GM21576 (cell line): ENCODE measurements at regions not wholly inside any gene's neighbourhood (a gene's known extent, or its start where the extent isn't known, plus 50 kb on each side); places are given as distances from the start of the nearest gene placed in this dataset.
"Not testable (repeated sequence)": the region's sequence is repeated elsewhere in the genome, so short reads cannot be mapped to it uniquely, and the experiment has no call there.

Experiments
- ATAC-seq: cut with Tn5 transposase; IDR thresholded peaks from one replicate; pipeline ENCODE4 v1.9.1; 2021; ENCODE audit warnings: mild to moderate bottlenecking, moderate library complexity; ENCODE audit not compliant: unreplicated experiment

DNA sequence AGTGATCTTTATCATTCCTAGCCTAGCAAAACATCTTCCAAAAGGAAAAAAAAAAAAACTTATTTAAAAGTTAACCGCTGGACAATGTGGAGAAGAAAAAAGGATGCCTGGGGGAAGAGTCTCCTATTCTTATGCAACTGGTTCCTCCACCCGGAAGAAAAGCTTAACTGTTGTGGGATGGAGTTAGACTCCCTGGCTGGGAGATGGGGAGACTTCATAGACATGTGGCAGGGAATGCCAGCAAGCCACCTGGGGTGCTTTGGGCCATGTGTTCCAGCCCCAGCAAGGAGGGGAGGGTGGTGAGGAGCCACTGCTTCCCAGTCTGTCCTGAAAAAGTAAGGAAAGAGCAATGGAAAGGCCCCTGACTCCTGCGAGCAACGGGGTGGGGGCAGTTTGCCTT, 119.4 kb upstream of the SPIN4 start:
- no peak for ATAC-seq

- ATAC-seq: no peak
These were observed 115.6 kb upstream of the SPIN4 start for GRCh38 chrX:63466690-63467089.

DNA sequence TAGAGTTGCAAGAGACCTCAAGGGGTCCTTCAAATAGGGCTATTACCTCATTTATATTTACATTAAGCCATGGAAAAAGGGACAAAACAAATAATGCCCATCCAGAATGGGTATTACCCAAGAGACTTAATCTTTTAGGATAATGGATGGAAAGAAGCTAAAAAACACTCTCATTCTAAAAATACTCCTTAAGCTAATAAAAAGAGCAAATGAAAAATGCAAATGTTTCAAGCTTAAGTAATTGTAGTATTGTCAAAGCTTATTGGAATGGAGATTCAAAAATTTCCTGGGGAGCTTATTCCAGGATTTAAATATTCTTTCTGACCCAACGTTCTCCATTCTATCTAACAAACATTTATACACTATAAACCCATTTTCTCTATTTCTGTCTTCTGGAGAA, 107.8 kb upstream of the SPIN4 start:
- ATAC-seq: no peak

- no peak for ATAC-seq
These were observed 102.4 kb upstream of the SPIN4 start for GRCh38 chrX:63453571-63453970.

- ATAC-seq: no peak
These were observed 90.6 kb upstream of the SPIN4 start for GRCh38 chrX:63441717-63442116.

DNA sequence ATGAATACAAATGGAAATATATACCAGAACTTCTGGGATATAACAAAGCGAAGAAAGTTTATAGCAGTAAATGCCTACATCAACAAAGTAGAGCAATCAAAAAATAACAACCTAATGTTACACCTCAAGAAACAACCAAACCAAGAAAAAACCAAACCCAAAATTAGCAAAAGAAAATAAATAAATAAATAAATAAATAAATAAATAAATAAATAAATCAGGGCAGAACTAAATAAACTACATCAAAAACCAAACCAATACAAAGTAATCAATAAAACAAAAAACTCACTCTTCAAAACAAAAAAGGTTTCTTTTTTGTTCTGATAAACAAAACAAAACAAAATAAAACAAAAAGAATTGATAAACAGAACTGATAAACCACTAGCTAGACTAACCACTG, 88.4 kb upstream of the SPIN4 start:
- no peak for ATAC-seq

GRCh38 chrX:63436865-63437264, 85.7 kb upstream of the SPIN4 start:
- no peak for ATAC-seq

DNA sequence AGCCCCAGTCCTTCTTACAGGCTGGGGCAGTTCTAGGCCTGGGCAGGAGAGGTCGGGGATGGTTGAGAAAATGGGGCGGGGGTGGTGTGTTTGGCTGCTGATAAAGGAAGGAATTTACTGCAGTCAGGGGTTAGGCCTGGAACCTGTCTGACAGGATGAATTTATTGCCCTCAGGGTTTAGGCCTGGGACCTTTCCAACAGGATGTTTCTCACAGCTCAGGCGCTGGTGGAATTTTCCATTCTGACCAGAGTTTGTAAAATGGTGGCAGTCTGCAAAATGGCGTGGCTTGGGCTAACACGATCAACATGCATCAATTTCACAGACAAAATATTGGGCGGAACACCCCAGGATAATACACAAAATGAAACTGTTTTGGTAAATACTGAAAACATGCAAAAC, 83.5 kb upstream of the SPIN4 start:
- no peak for ATAC-seq

- no peak for ATAC-seq
These were observed 83.1 kb upstream of the SPIN4 start for GRCh38 chrX:63434206-63434605.

DNA sequence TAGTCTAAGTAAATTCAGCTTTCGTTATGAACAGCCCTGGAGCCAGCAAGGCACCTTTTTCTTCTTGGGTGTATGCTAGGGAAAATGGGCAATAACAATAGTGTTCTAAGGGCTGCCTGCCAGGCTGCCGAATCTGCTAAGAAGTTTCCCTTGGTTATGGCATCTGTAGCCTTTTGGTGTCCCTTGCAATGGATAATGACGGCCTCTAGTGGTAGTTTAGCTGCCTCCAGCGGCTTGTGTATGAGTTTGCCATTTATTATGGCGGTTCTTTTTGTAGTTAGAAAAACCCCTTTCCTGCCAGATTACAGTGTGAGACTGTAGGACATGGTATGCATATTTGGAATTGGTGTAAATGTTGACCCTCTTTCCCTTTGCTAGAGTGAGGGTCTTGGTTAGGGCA, 78.9 kb upstream of the SPIN4 start:
- no peak for ATAC-seq

DNA sequence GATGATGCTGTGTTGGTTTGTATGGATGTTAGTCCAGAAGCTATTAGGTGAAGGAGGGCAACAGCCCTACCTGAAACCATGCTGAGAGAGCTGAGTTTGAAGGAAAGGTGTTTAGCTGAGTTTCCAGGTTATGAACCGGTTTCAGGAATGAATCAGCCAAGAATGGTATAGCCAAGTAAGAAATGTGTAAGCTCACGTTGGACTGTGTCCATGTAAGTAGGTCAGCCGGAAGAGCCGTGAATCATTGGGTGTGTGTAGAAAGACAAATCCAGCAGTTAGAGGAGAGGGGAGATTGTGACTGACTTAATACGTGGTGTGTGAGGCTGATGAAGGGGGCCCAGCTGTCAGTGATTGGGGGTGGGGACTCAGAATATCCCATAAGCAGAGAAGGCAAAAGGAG, 77.2 kb upstream of the SPIN4 start:
- no peak for ATAC-seq

DNA sequence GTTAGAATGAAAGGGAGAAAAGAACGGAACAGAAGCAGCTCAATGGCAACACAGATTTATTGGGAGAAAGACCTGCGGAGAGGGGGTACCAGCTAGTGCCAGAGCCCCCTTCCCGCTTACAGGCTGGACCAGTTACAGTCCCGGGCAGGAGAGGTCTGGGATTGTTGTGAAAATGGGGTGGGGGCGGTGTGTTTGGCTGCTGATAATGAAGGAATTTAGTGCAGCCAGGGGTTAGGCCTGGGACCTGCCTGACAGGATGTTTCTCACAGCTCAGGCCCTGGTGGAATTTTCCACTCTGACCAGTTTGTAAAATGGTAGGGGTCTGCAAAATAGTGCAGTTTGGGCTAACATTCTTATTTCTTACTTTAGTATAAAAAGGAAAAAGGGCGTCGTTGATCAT, 75.4 kb upstream of the SPIN4 start:
- ATAC-seq: no peak

DNA sequence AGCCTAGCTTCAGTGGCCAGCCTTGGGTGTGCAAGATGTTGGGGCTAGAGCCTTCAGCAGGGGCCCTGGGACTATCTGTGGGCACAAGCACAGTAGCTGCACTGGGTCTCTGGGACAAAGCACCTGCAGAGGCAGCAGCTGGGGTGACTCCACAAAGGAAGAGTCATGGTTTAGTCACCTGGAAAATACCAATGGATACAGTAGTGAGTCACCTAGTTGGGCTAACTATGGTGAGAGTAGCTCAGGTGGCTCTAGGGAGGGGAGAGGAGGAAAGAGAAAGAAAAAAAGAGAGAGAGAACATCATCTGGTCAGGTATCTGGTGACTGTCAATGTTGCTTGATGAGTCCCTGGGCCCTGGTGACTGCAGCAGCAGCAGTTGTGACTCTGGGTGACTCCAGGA, 72.9 kb upstream of the SPIN4 start:
- ATAC-seq: no peak

DNA sequence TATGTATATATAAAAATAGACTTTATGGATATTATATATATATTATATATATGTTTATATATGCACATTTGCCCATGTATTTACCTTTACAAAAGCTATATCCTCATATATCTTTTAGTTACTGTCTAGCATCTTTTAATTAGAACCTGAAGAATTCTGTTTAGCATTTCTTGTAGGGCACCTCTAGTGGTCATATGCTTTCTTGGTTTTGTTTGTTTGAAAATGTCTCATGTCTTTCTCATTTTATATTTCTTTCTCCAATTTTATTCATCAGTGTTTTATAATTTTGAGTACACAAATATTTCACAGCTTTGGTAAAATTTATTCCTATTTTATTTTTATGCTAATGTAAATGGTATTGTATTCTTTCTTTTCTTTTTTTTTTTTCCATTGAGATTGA, 70.3 kb upstream of the SPIN4 start:
- no peak for ATAC-seq

- ATAC-seq: no peak
These were observed 67.1 kb upstream of the SPIN4 start for GRCh38 chrX:63418211-63418610.

GRCh38 chrX:63417649-63418048, 66.5 kb upstream of the SPIN4 start:
- no peak for ATAC-seq

GRCh38 chrX:63409934-63410333, 58.8 kb upstream of the SPIN4 start:
- ATAC-seq: not testable (repeated sequence)

GRCh38 chrX:63408050-63408449, 56.9 kb upstream of the SPIN4 start:
- ATAC-seq: no peak

- no peak for ATAC-seq
These were observed 53.2 kb upstream of the SPIN4 start for GRCh38 chrX:63404332-63404731.

DNA sequence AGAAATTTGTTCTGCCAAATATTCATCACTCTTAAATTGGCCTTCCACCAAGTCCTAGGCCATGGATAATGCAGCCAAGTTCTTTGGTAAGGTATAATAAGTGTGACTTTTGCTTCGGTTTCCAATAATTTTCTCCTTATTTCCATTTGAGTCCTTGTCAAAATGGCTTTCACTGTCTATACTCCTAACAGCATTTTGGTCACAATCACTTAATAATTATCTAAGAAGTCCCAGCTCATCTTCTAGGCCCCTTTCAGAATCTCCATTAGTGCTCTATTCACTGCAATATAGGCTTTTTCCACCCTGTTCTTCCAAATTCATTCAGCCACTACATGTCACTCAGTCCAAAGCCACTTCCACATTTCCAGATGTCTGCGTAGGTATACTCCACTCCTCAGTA, 51.0 kb upstream of the SPIN4 start:
- ATAC-seq: no peak
